ENCODE measurements at regions not wholly inside any gene's neighbourhood (a gene's known extent, or its start where the extent isn't known, plus 50 kb on each side); places are given as distances from the start of the nearest gene placed in this dataset.

- no peaks in the 10 kb centered on the region for H3K79me2 ChIP-seq (replicated peaks; ENCODE audit: insufficient read depth)
- H3K4me1 Mint-ChIP-seq: no peaks in the 10 kb centered on the region; the same call in 2 of the 3 replicates
- no peaks in the 10 kb centered on the region for H4K20me1 ChIP-seq (replicated peaks; ENCODE audit: insufficient read depth)
- TF ChIP-seq CTCF (conservative IDR thresholded peaks at IDR 0.05; ENCODE audit: low read depth in 2 of 2) (no peak), NANOG (IDR thresholded peaks at IDR 0.05; ENCODE audit: borderline replicate concordance) (no peak), POLR2AphosphoS5 (IDR thresholded peaks at IDR 0.05; ENCODE audit: low read depth) (no peak), REST (IDR thresholded peaks at IDR 0.05; ENCODE audit: unreplicated experiment) (no peak), STAT1 (IDR thresholded peaks at IDR 0.05; ENCODE audit: unreplicated experiment) (no peak), ZNF114 (CRISPR knock-in tag; IDR thresholded peaks at IDR 0.05) (no peak), CREB1 (CRISPR knock-in tag; IDR thresholded peaks at IDR 0.05; ENCODE audit: low read depth) (no peak)
- no peaks in the 10 kb centered on the region for H3K4me1 ChIP-seq (ENCODE audit: insufficient read depth)
- H3K4me2 ChIP-seq: no peak overlapping the region
- H3K9me3 Mint-ChIP-seq: no peaks in the 10 kb centered on the region
- no peak overlapping the region for H3K27ac Mint-ChIP-seq
- H3K27me3 Mint-ChIP-seq (ENCODE audit: insufficient read depth, low read depth, poor library complexity): no peaks in the 10 kb centered on the region
- DNase-seq (ENCODE audit: low spot score) (no peak), ATAC-seq (no peak)
- no peak overlapping the region for H2AFZ ChIP-seq
- no peaks in the 10 kb centered on the region for H3F3A ChIP-seq (replicated peaks; ENCODE audit: low read depth)
- H3K36me3 Mint-ChIP-seq (ENCODE audit: low read depth): no peaks in the 10 kb centered on the region
- H3K9me2 ChIP-seq (ENCODE audit: insufficient read depth): no peaks in the 10 kb centered on the region
- H3K4me3 Mint-ChIP-seq: no peak overlapping the region
- H3K4me3 ChIP-seq: no peak overlapping the region
- H3K27ac ChIP-seq (ENCODE audit: low read depth): no peak overlapping the region
- no peaks in the 10 kb centered on the region for H3K27me3 ChIP-seq (ENCODE audit: insufficient read depth)
- no peaks in the 10 kb centered on the region for H3K36me3 ChIP-seq (ENCODE audit: insufficient read depth)
These were observed 603.9 kb downstream of the PCDH17 start for GRCh38 chr13:58235454-58235853.

- ATAC-seq: peak; percentile 39; the same call in 1 of the 3 replicates
- Histone ChIP-seq H3K4me1 (ENCODE audit: insufficient read depth) (no peaks in the 10 kb centered on the region), H2AFZ (peak overlapping the region; percentile 96)
These were observed 607.6 kb downstream of the PCDH17 start for GRCh38 chr13:58238972-58239773.

More at GRCh38 chr13:58238972-58239773, 607.6 kb downstream of the PCDH17 start:
- H3K4me2 ChIP-seq: no peak overlapping the region
- Mint-ChIP-seq H3K4me1 (no peaks in the 10 kb centered on the region; the same call in 2 of the 3 replicates), H3K4me3 (no peak overlapping the region), H3K27ac (no peak overlapping the region), H3K9me3 (peaks cover 7% of the 10 kb centered on the region; the same call in 1 of the 3 replicates), H3K27me3 (ENCODE audit: insufficient read depth, low read depth, poor library complexity) (no peaks in the 10 kb centered on the region), H3K36me3 (ENCODE audit: low read depth) (no peaks in the 10 kb centered on the region)
- H3K79me2 ChIP-seq (replicated peaks; ENCODE audit: insufficient read depth): no peaks in the 10 kb centered on the region
- H4K20me1 ChIP-seq (replicated peaks; ENCODE audit: insufficient read depth): no peaks in the 10 kb centered on the region
- H3F3A ChIP-seq (replicated peaks; ENCODE audit: low read depth): no peaks in the 10 kb centered on the region
- H3K27ac ChIP-seq (ENCODE audit: low read depth): no peak overlapping the region
- no peaks in the 10 kb centered on the region for H3K27me3 ChIP-seq (ENCODE audit: insufficient read depth)
- no peaks in the 10 kb centered on the region; the same call in 1 of the 2 replicates for H3K9me2 ChIP-seq (ENCODE audit: insufficient read depth)
- no peak overlapping the region for H3K4me3 ChIP-seq
- TF ChIP-seq ZNF331 (CRISPR knock-in tag; IDR thresholded peaks at IDR 0.05; ENCODE audit: low read depth) (no peak), ZNF114 (CRISPR knock-in tag; IDR thresholded peaks at IDR 0.05) (no peak), STAT1 (IDR thresholded peaks at IDR 0.05; ENCODE audit: unreplicated experiment) (no peak), NANOG (IDR thresholded peaks at IDR 0.05; ENCODE audit: borderline replicate concordance) (no peak)
- H3K36me3 ChIP-seq (ENCODE audit: insufficient read depth): no peaks in the 10 kb centered on the region
- no peak for DNase-seq (ENCODE audit: low spot score)

Measured in GM23338 (cell line).